ENCODE measurements at regions not wholly inside any gene's neighbourhood (a gene's known extent, or its start where the extent isn't known, plus 50 kb on each side); places are given as distances from the start of the nearest gene placed in this dataset.
"Not testable (repeated sequence)": the region's sequence is repeated elsewhere in the genome, so short reads cannot be mapped to it uniquely, and the experiment has no call there.

DNA sequence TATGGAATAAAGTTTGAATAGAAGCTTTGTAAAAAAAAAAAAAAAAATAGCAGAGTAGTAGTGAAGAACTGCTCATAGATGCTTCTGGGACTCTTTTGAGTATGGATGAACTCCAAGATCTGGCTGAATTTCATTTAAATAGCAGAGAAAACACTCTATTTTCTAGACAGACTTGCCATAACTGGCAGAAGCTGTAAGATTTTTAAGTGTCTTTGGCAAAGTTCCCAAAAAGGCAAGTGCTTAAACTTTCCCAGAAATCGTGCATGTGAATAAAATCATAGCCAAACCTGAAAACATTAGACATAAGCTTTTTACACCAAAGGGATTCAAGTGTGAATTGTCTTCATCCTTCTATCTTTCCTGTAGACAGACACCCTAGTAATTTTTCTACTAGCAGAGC is 110.3 kb upstream of the MITF start:
- no peaks in the 10 kb centered on the region for H3K36me3 ChIP-seq (ENCODE audit: control insufficient read depth in 3 of 3, insufficient read depth in 2 of 3, low read depth in 1 of 3, low read length in 3 of 3)
- H3K27me3 ChIP-seq (ENCODE audit: control insufficient read depth in 3 of 3, insufficient read depth in 3 of 3, low read length in 3 of 3), result no peaks in the 10 kb centered on the region
- H3K4me3 ChIP-seq (ENCODE audit: low read depth in 1 of 3, low read length in 3 of 3), result no peak overlapping the region
- H3K4me1 ChIP-seq (ENCODE audit: control insufficient read depth in 3 of 3, insufficient read depth in 2 of 3, low read depth in 1 of 3, low read length in 2 of 3), result no peaks in the 10 kb centered on the region
- WGBS, 3 donors, result 20 to 38% (median 22%) methylated on average over 1 of the region's 1 CpG
- no peak overlapping the region for H3K27ac ChIP-seq (ENCODE audit: low read depth in 1 of 3, low read length in 2 of 3)
- no peak for FAIRE-seq
- H3K9me3 ChIP-seq (ENCODE audit: control insufficient read depth in 2 of 2, insufficient read depth in 1 of 2, low read depth in 1 of 2, low read length in 1 of 2), result no peaks in the 10 kb centered on the region
- no peak for DNase-seq

GRCh38 chr3:69613286-69613685 is 126.0 kb upstream of the MITF start:
- DNase-seq (no peak), FAIRE-seq (no peak)
- Histone ChIP-seq H3K4me1 (ENCODE audit: control insufficient read depth in 3 of 3, insufficient read depth in 2 of 3, low read depth in 1 of 3, low read length in 2 of 3) (no peaks in the 10 kb centered on the region), H3K27ac (ENCODE audit: low read depth in 1 of 3, low read length in 2 of 3) (no peak overlapping the region), H3K4me3 (ENCODE audit: low read depth in 1 of 3, low read length in 3 of 3) (no peak overlapping the region), H3K27me3 (ENCODE audit: control insufficient read depth in 3 of 3, insufficient read depth in 3 of 3, low read length in 3 of 3) (no peaks in the 10 kb centered on the region), H3K9me3 (ENCODE audit: control insufficient read depth in 2 of 2, insufficient read depth in 1 of 2, low read depth in 1 of 2, low read length in 1 of 2) (no peaks in the 10 kb centered on the region), H3K36me3 (ENCODE audit: control insufficient read depth in 3 of 3, insufficient read depth in 2 of 3, low read depth in 1 of 3, low read length in 3 of 3) (no peaks in the 10 kb centered on the region)
- WGBS, 3 donors, result 89 to 92% (median 89%) methylated on average over 5 of the region's 5 CpGs

DNA sequence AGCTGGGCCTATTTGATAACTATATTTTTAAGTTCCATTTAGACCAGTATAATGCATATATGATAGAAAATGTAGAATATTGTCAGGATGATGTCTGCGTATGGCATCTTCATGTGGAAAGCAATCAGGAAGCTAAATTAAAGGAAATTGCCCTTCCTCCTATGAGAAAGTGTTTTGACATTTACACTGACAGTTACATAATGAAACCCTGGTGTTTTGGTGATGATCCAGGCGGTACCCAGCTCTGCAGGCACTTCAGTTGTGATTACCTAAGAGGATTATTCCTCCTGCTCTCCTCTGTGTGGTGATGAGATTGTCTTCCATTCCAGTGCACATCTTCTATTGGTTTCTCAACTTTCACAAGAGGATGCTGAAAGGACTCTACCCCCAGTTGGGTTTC is 126.5 kb upstream of the MITF start:
- Histone ChIP-seq H3K27ac (ENCODE audit: low read depth in 1 of 3, low read length in 2 of 3) (no peak overlapping the region), H3K4me1 (ENCODE audit: control insufficient read depth in 3 of 3, insufficient read depth in 2 of 3, low read depth in 1 of 3, low read length in 2 of 3) (no peaks in the 10 kb centered on the region), H3K27me3 (ENCODE audit: control insufficient read depth in 3 of 3, insufficient read depth in 3 of 3, low read length in 3 of 3) (no peaks in the 10 kb centered on the region), H3K36me3 (ENCODE audit: control insufficient read depth in 3 of 3, insufficient read depth in 2 of 3, low read depth in 1 of 3, low read length in 3 of 3) (no peaks in the 10 kb centered on the region), H3K9me3 (ENCODE audit: control insufficient read depth in 2 of 2, insufficient read depth in 1 of 2, low read depth in 1 of 2, low read length in 1 of 2) (no peaks in the 10 kb centered on the region), H3K4me3 (ENCODE audit: low read depth in 1 of 3, low read length in 3 of 3) (no peak overlapping the region)
- WGBS, 3 donors, result 72 to 90% (median 88%) methylated on average over 2 of the region's 2 CpGs
- DNase-seq, result no peak
- no peak for FAIRE-seq

- not testable (repeated sequence) for DNase-seq; H3K4me1 ChIP-seq (ENCODE audit: control insufficient read depth in 3 of 3, insufficient read depth in 2 of 3, low read depth in 1 of 3, low read length in 2 of 3); H3K27ac ChIP-seq (ENCODE audit: low read depth in 1 of 3, low read length in 2 of 3); H3K36me3 ChIP-seq (ENCODE audit: control insufficient read depth in 3 of 3, insufficient read depth in 2 of 3, low read depth in 1 of 3, low read length in 3 of 3); H3K4me3 ChIP-seq (ENCODE audit: low read depth in 1 of 3, low read length in 3 of 3); FAIRE-seq; H3K27me3 ChIP-seq (ENCODE audit: control insufficient read depth in 3 of 3, insufficient read depth in 3 of 3, low read length in 3 of 3); H3K9me3 ChIP-seq (ENCODE audit: control insufficient read depth in 2 of 2, insufficient read depth in 1 of 2, low read depth in 1 of 2, low read length in 1 of 2)
- WGBS, 3 donors, result 32 to 58% (median 36%) methylated on average over 1 of the region's 1 CpG
Observed at GRCh38 chr3:69609566-69609965, 129.7 kb upstream of the MITF start.

- no peak for DNase-seq
- no peak overlapping the region for H3K27ac ChIP-seq (ENCODE audit: low read depth in 1 of 3, low read length in 2 of 3)
- H3K4me1 ChIP-seq (ENCODE audit: control insufficient read depth in 3 of 3, insufficient read depth in 2 of 3, low read depth in 1 of 3, low read length in 2 of 3), result no peaks in the 10 kb centered on the region
- no peak overlapping the region for H3K4me3 ChIP-seq (ENCODE audit: low read depth in 1 of 3, low read length in 3 of 3)
- H3K9me3 ChIP-seq (ENCODE audit: control insufficient read depth in 2 of 2, insufficient read depth in 1 of 2, low read depth in 1 of 2, low read length in 1 of 2), result no peaks in the 10 kb centered on the region
- WGBS, 3 donors, result 71 to 77% (median 76%) methylated on average over 4 of the region's 4 CpGs
- H3K36me3 ChIP-seq (ENCODE audit: control insufficient read depth in 3 of 3, insufficient read depth in 2 of 3, low read depth in 1 of 3, low read length in 3 of 3), result no peaks in the 10 kb centered on the region
- no peak for FAIRE-seq
- no peaks in the 10 kb centered on the region for H3K27me3 ChIP-seq (ENCODE audit: control insufficient read depth in 3 of 3, insufficient read depth in 3 of 3, low read length in 3 of 3)
Observed at GRCh38 chr3:69607466-69608305, 131.6 kb upstream of the MITF start.

DNA sequence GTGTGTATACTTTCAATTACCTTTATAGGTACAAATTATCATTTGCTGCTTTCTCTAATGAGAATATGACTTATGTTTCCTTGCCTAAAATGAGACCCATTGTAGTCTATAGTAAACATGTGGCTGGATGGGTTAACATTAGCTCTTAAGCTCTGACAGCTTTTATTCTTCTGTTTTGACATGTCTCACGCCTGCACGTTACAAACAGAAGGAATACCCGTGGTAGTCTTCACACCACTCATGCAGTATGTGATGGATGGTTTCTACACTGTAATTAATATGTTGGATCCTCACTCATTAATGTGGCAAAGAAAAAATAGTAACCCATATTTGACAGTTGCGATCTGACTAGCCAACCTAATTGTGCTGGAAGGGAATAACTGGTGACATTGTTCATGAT is 133.4 kb upstream of the MITF start:
- no peaks in the 10 kb centered on the region for H3K36me3 ChIP-seq (ENCODE audit: control insufficient read depth in 3 of 3, insufficient read depth in 2 of 3, low read depth in 1 of 3, low read length in 3 of 3)
- no peaks in the 10 kb centered on the region for H3K9me3 ChIP-seq (ENCODE audit: control insufficient read depth in 2 of 2, insufficient read depth in 1 of 2, low read depth in 1 of 2, low read length in 1 of 2)
- H3K4me1 ChIP-seq (ENCODE audit: control insufficient read depth in 3 of 3, insufficient read depth in 2 of 3, low read depth in 1 of 3, low read length in 2 of 3), result no peaks in the 10 kb centered on the region
- no peak overlapping the region for H3K4me3 ChIP-seq (ENCODE audit: low read depth in 1 of 3, low read length in 3 of 3)
- no peak for DNase-seq
- FAIRE-seq, result no peak
- WGBS, 3 donors, result 76 to 92% (median 86%) methylated on average over 4 of the region's 4 CpGs
- H3K27ac ChIP-seq (ENCODE audit: low read depth in 1 of 3, low read length in 2 of 3), result no peak overlapping the region
- H3K27me3 ChIP-seq (ENCODE audit: control insufficient read depth in 3 of 3, insufficient read depth in 3 of 3, low read length in 3 of 3), result no peaks in the 10 kb centered on the region

GRCh38 chr3:69604735-69605450 is 134.4 kb upstream of the MITF start:
- DNase-seq (no peak), FAIRE-seq (no peak)
- WGBS, 3 donors, result 82 to 91% (median 85%) methylated on average over 8 of the region's 8 CpGs

DNA sequence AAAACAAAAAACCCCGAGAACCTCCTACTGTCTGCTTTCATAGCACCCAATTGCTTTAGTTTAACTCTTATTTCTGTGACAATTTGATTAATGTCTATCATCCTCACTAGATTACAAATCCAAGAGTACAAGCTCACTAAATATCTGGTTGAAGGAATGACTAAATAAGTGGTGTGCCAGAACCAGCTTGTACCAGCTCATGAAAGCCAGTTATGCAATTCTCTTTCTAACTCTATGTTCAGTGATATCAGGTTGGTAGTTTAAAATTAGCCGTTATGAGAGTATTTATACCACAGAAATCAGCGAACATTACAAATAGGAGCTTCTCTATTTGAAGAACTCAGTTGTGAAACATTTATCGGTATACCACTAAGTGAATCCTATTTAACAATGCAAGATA is 137.2 kb upstream of the MITF start:
- FAIRE-seq (no peak), DNase-seq (no peak)
- Histone ChIP-seq H3K36me3 (ENCODE audit: control insufficient read depth in 3 of 3, insufficient read depth in 2 of 3, low read depth in 1 of 3, low read length in 3 of 3) (no peaks in the 10 kb centered on the region), H3K4me1 (ENCODE audit: control insufficient read depth in 3 of 3, insufficient read depth in 2 of 3, low read depth in 1 of 3, low read length in 2 of 3) (no peaks in the 10 kb centered on the region), H3K27ac (ENCODE audit: low read depth in 1 of 3, low read length in 2 of 3) (no peak overlapping the region), H3K9me3 (ENCODE audit: control insufficient read depth in 2 of 2, insufficient read depth in 1 of 2, low read depth in 1 of 2, low read length in 1 of 2) (no peaks in the 10 kb centered on the region), H3K4me3 (ENCODE audit: low read depth in 1 of 3, low read length in 3 of 3) (no peak overlapping the region), H3K27me3 (ENCODE audit: control insufficient read depth in 3 of 3, insufficient read depth in 3 of 3, low read length in 3 of 3) (no peaks in the 10 kb centered on the region)
- WGBS, 3 donors, result 87 to 92% (median 90%) methylated on average over 4 of the region's 4 CpGs

More at GRCh38 chr3:69604735-69605450, 134.4 kb upstream of the MITF start:
- no peaks in the 10 kb centered on the region for H3K4me1 ChIP-seq (ENCODE audit: control insufficient read depth in 3 of 3, insufficient read depth in 2 of 3, low read depth in 1 of 3, low read length in 2 of 3)
- H3K4me3 ChIP-seq (ENCODE audit: low read depth in 1 of 3, low read length in 3 of 3), result no peak overlapping the region
- H3K9me3 ChIP-seq (ENCODE audit: control insufficient read depth in 2 of 2, insufficient read depth in 1 of 2, low read depth in 1 of 2, low read length in 1 of 2), result no peaks in the 10 kb centered on the region
- H3K27me3 ChIP-seq (ENCODE audit: control insufficient read depth in 3 of 3, insufficient read depth in 3 of 3, low read length in 3 of 3), result no peaks in the 10 kb centered on the region
- no peaks in the 10 kb centered on the region for H3K36me3 ChIP-seq (ENCODE audit: control insufficient read depth in 3 of 3, insufficient read depth in 2 of 3, low read depth in 1 of 3, low read length in 3 of 3)
- no peak overlapping the region for H3K27ac ChIP-seq (ENCODE audit: low read depth in 1 of 3, low read length in 2 of 3)

Data from small intestine (tissue), 7 donors.